HepG2 (cell line): ENCODE measurements at regions not wholly inside any gene's neighbourhood (a gene's known extent, or its start where the extent isn't known, plus 50 kb on each side); places are given as distances from the start of the nearest gene placed in this dataset.

ENCODE experiments used
- ATAC-seq: fragments of 200-7000 bp; cut with Tn5 transposase; 3 replicates; pipeline ENCODE4 v1.9.1; 2020; ENCODE audit warnings: mild to moderate bottlenecking, moderate library complexity
- BruUV-seq: library from RNA; stranded (reverse); fragments of 400-500 nt; replicated peaks from 2 replicates; lab custom pipeline; 2021; lab: Mats Ljungman, UMichigan
- CTCF ChIA-PET: fragments of 300-600 bp; formaldehyde crosslinking; extraction: SDS; loops from one replicate; lab custom pipeline; 2021; ENCODE audit warnings: low total read pairs, inconsistent platforms, low intra/inter-chr PET ratio; lab: Yijun Ruan, JAX
- POLR2A ChIA-PET: fragments of 350-600 bp; sonication (Branson Sonifier 250); formaldehyde crosslinking; loops from one replicate; lab custom pipeline; 2020; ENCODE audit warnings: antibody characterized with exemption, inconsistent platforms; lab: Yijun Ruan, JAX
- DNase-seq: peaks from one replicate; pipeline ENCODE4 v3.0.0-alpha.2; 2015; ENCODE audit warnings: low spot score
- FAIRE-seq: peaks from 3 replicates; lab custom pipeline; 2011; peaks lifted over from hg19 to GRCh38; lab: Jason Lieb, UNC
- H2AFZ ChIP-seq: one replicate; pipeline ENCODE4 v1.6.1; 2011; ENCODE audit warnings: low read length, inconsistent platforms
- H3K27ac ChIP-seq: fragments of 300-600 bp; 3 replicates; pipeline ENCODE4 v1.8.0; 2011; ENCODE audit warnings: mixed run types, mild to moderate bottlenecking, mixed read lengths, low read length, inconsistent platforms; ENCODE audit not compliant: insufficient read depth; ENCODE audit errors: extremely low read length
- H3K27me3 ChIP-seq, 2 experiments: fragments of 200-600 bp in 1 of 2; 2 replicates in 1 of 2; 3 replicates in 1 of 2; pipeline versions ENCODE4 v1.6.0 to v1.8.0; 2011; ENCODE audit warnings: low read length in 2 of 2, mild to moderate bottlenecking in 2 of 2, moderate library complexity in 2 of 2, inconsistent platforms in 1 of 2; ENCODE audit not compliant: insufficient read depth in 2 of 2, control insufficient read depth in 1 of 2
- H3K36me3 ChIP-seq, 2 experiments: fragments of 200-600 bp in 1 of 2; replicated peaks in 1 of 2; 2 replicates in 1 of 2; 3 replicates in 1 of 2; pipeline versions ENCODE4 v1.5.1 to v1.8.0; 2011; ENCODE audit warnings: low read length in 2 of 2, inconsistent platforms in 1 of 2; ENCODE audit not compliant: insufficient read depth in 2 of 2, control insufficient read depth in 1 of 2
- H3K4me1 ChIP-seq: 2 replicates; pipeline ENCODE4 v1.5.1; 2012; ENCODE audit warnings: low read length, inconsistent platforms; ENCODE audit not compliant: insufficient read depth
- H3K4me2 ChIP-seq: 2 replicates; pipeline ENCODE4 v1.6.0; 2011; ENCODE audit warnings: low read depth, low read length, inconsistent platforms
- H3K4me3 ChIP-seq, 3 experiments: fragments of 200-600 bp in 1 of 3; sonication (generic), shearing (Covaris generic) in 1 of 3; replicated peaks in 1 of 3; 2 replicates each; pipeline ENCODE4 v1.5.1; 2011 to 2016; ENCODE audit warnings: low read length in 3 of 3, inconsistent platforms in 2 of 3, low read depth in 2 of 3, mild to moderate bottlenecking in 2 of 3, control low read depth in 1 of 3, mixed read lengths in 1 of 3; ENCODE audit not compliant: insufficient read depth in 1 of 3
- H3K79me2 ChIP-seq: one replicate; pipeline ENCODE4 v1.6.1; 2011; ENCODE audit warnings: low read length, inconsistent platforms; ENCODE audit not compliant: insufficient read depth
- H3K9ac ChIP-seq: 2 replicates; pipeline ENCODE4 v1.6.0; 2011; ENCODE audit warnings: mild to moderate bottlenecking, low read depth, low read length, inconsistent platforms; ENCODE audit not compliant: insufficient read depth
- H3K9me3 ChIP-seq: 2 replicates; pipeline ENCODE4 v1.5.1; 2012; ENCODE audit warnings: mild to moderate bottlenecking, low read length
- H4K20me1 ChIP-seq: 2 replicates; pipeline ENCODE4 v1.6.0; 2011; ENCODE audit warnings: inconsistent platforms, mild to moderate bottlenecking, low read length, moderate library complexity; ENCODE audit not compliant: insufficient read depth
- HHEX ChIP-seq: IDR thresholded peaks from 2 replicates; pipeline ENCODE4 v1.6.1; 2016; ENCODE audit warnings: control low read depth
- HIVEP1 ChIP-seq: sonication (generic); formaldehyde crosslinking; IDR thresholded peaks from 2 replicates; pipeline ENCODE4 v1.4.0; 2020; ENCODE audit warnings: mild to moderate bottlenecking, missing genetic modification reagents
- HOXA3 ChIP-seq: sonication (generic); formaldehyde crosslinking; IDR thresholded peaks from 2 replicates; pipeline ENCODE4 v1.5.0; 2020; ENCODE audit warnings: missing genetic modification reagents
- MXI1 ChIP-seq: IDR thresholded peaks from 3 replicates; pipeline ENCODE4 v1.6.1; 2012; ENCODE audit warnings: low read depth, low read length, inconsistent platforms, borderline replicate concordance
- ZFY ChIP-seq: sonication (generic); formaldehyde crosslinking; IDR thresholded peaks from 2 replicates; pipeline ENCODE4 v1.4.0; 2020; ENCODE audit warnings: missing genetic modification reagents
- ZGPAT ChIP-seq: IDR thresholded peaks from 2 replicates; pipeline ENCODE4 v1.6.1; 2016; ENCODE audit warnings: mild to moderate bottlenecking
- ZNF513 ChIP-seq: sonication (generic); formaldehyde crosslinking; conservative IDR thresholded peaks from 2 replicates; pipeline ENCODE4 v1.5.0; 2020; ENCODE audit warnings: missing genetic modification reagents
- ZNF672 ChIP-seq: sonication (generic); formaldehyde crosslinking; IDR thresholded peaks from 2 replicates; pipeline ENCODE4 v1.8.1; 2022; ENCODE audit warnings: missing genetic modification reagents
- ZNF773 ChIP-seq: sonication (generic); formaldehyde crosslinking; IDR thresholded peaks from 2 replicates; pipeline ENCODE4 v1.4.0; 2020; ENCODE audit warnings: missing genetic modification reagents, borderline replicate concordance
- WGBS: methylation state at CpG from one replicate; pipeline ENCODE4 v1.1.6; 2017; ENCODE audit warnings: low lambda C conversion rate; 5-methylcytosine and 5-hydroxymethylcytosine counted together
- in situ Hi-C: cut with HindIII; loops from 2 replicates; pipeline ENCODE4 v1.10.0; 2017; ENCODE audit warnings: low pct_unique_long_range_greater_than_20kb; ENCODE audit not compliant: extremely low pct_ligation_motif_present
- intact Hi-C: fragments of 100-400 bp; cut with micrococcal nuclease; formaldehyde crosslinking; loops from one replicate; pipeline ENCODE4 v1.10.0; 2022; ENCODE audit not compliant: unreplicated experiment

- CTCF ChIA-PET: no interaction called here
- H3K27ac ChIP-seq: no peak overlapping the region
- no peaks in the 10 kb centered on the region for H3K36me3 ChIP-seq
- H3K4me3 ChIP-seq: no peak overlapping the region
- no TSS peak for BruUV-seq
- no peak overlapping the region for H3K4me2 ChIP-seq
- no peak overlapping the region for H3K9ac ChIP-seq
- WGBS: 0% methylated on average over 2 of the region's 2 CpGs
- POLR2A ChIA-PET: no interaction called here
- H3K9me3 ChIP-seq: no peaks in the 10 kb centered on the region
- ATAC-seq (no peak), FAIRE-seq (no peak), DNase-seq (no peak)
- no peaks in the 10 kb centered on the region for H3K4me1 ChIP-seq
- no peaks in the 10 kb centered on the region for H4K20me1 ChIP-seq
- H2AFZ ChIP-seq: no peak overlapping the region
- intact Hi-C loops: no loop called here
- TF ChIP-seq ZFY (CRISPR knock-in tag) (no peak), HHEX (no peak), ZNF672 (CRISPR knock-in tag) (no peak), MXI1 (no peak), HOXA3 (CRISPR knock-in tag) (no peak), HIVEP1 (CRISPR knock-in tag) (no peak), ZNF773 (CRISPR knock-in tag) (no peak), ZNF513 (CRISPR knock-in tag) (no peak), ZGPAT (CRISPR knock-in tag) (no peak)
- in situ Hi-C loops: no loop called here
- no peaks in the 10 kb centered on the region for H3K79me2 ChIP-seq
- H3K27me3 ChIP-seq: peaks cover 3 to 31% of the 10 kb centered on the region in 2 experiments; a peak in 4 of 5 replicates
Measured at GRCh38 chr12:113613414-113613813, 141.7 kb upstream of the LHX5 start.
